ENCODE measurements at regions not wholly inside any gene's neighbourhood (a gene's known extent, or its start where the extent isn't known, plus 50 kb on each side); places are given as distances from the start of the nearest gene placed in this dataset.

GRCh38 chr1:177863796-177864195 is 106.1 kb downstream of the SEC16B start:
- TF ChIP-seq, protein P1, sequence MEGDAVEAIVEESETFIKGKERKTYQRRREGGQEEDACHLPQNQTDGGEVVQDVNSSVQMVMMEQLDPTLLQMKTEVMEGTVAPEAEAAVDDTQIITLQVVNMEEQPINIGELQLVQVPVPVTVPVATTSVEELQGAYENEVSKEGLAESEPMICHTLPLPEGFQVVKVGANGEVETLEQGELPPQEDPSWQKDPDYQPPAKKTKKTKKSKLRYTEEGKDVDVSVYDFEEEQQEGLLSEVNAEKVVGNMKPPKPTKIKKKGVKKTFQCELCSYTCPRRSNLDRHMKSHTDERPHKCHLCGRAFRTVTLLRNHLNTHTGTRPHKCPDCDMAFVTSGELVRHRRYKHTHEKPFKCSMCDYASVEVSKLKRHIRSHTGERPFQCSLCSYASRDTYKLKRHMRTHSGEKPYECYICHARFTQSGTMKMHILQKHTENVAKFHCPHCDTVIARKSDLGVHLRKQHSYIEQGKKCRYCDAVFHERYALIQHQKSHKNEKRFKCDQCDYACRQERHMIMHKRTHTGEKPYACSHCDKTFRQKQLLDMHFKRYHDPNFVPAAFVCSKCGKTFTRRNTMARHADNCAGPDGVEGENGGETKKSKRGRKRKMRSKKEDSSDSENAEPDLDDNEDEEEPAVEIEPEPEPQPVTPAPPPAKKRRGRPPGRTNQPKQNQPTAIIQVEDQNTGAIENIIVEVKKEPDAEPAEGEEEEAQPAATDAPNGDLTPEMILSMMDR (IDR thresholded peaks at IDR 0.05): no peak
- TF ChIP-seq POLR2AphosphoS5 (IDR thresholded peaks at IDR 0.05) (no peak), EP300 (IDR thresholded peaks at IDR 0.05) (no peak)
